H1 (cell line): ENCODE measurements at regions not wholly inside any gene's neighbourhood (a gene's known extent, or its start where the extent isn't known, plus 50 kb on each side); places are given as distances from the start of the nearest gene placed in this dataset.

ENCODE experiments used
- CTCF ChIA-PET: fragments of 300-600 bp; sonication (Branson Sonifier 250); formaldehyde crosslinking; loops from one replicate; lab custom pipeline; 2021; ENCODE audit not compliant: partially characterized antibody; lab: Charles Lee
- POLR2A ChIA-PET: fragments of 300-600 bp; sonication (Branson Sonifier 250); formaldehyde crosslinking; loops from one replicate; lab custom pipeline; 2021; ENCODE audit warnings: inconsistent platforms; ENCODE audit not compliant: partially characterized antibody; lab: Charles Lee
- DNase-seq, 2 experiments: peaks; one replicate each; pipeline versions ENCODE4 v3.0.0 to v3.0.0-alpha.2; 2010 to 2022; ENCODE audit warnings: low spot score in 2 of 2, low read depth in 1 of 2, mixed read lengths in 1 of 2
- FAIRE-seq: peaks from 2 replicates; lab custom pipeline; 2011; peaks lifted over from hg19 to GRCh38; lab: Jason Lieb, UNC
- H2AFZ ChIP-seq: 2 replicates; pipeline ENCODE4 v1.8.1; 2012; ENCODE audit warnings: low read length, inconsistent platforms
- H2AK5ac ChIP-seq: 2 replicates; pipeline ENCODE4 v1.6.1; 2013; ENCODE audit warnings: low read depth, low read length
- H2BK120ac ChIP-seq: replicated peaks from 2 replicates; pipeline ENCODE3; 2013; ENCODE audit warnings: low read depth, low read length, inconsistent platforms
- H2BK12ac ChIP-seq: 2 replicates; pipeline ENCODE4 v1.6.1; 2013; ENCODE audit warnings: low read depth, low read length
- H2BK15ac ChIP-seq: 2 replicates; pipeline ENCODE4 v1.6.1; 2013; ENCODE audit warnings: low read length
- H2BK20ac ChIP-seq: 2 replicates; pipeline ENCODE4 v1.6.1; 2013; ENCODE audit warnings: low read length
- H2BK5ac ChIP-seq: 2 replicates; pipeline ENCODE4 v1.6.1; 2013; ENCODE audit warnings: low read depth, low read length
- H3K14ac ChIP-seq: 2 replicates; pipeline ENCODE4 v1.6.1; 2013; ENCODE audit warnings: inconsistent platforms; ENCODE audit not compliant: insufficient read length
- H3K18ac ChIP-seq: 2 replicates; pipeline ENCODE4 v1.6.1; 2013; ENCODE audit warnings: low read length; ENCODE audit errors: extremely low read depth
- H3K23ac ChIP-seq: 2 replicates; pipeline ENCODE4 v1.6.1; 2013; ENCODE audit warnings: inconsistent platforms; ENCODE audit not compliant: insufficient read length
- H3K23me2 ChIP-seq: 2 replicates; pipeline ENCODE4 v1.6.1; 2013; ENCODE audit warnings: low read depth, low read length
- H3K27ac ChIP-seq: 2 replicates; pipeline ENCODE4 v1.6.1; 2011; ENCODE audit warnings: low read depth, low read length, inconsistent platforms
- H3K27me3 ChIP-seq, 4 experiments: replicated peaks in 1 of 4; 1 replicate in 1 of 4; 2 replicates in 3 of 4; pipeline versions ENCODE4 v1.6.1 to v1.8.1; 2011 to 2013; ENCODE audit warnings: low read length in 3 of 4, mild to moderate bottlenecking in 3 of 4, inconsistent platforms in 2 of 4, mixed read lengths in 2 of 4, moderate library complexity in 1 of 4; ENCODE audit not compliant: control insufficient read depth in 3 of 4, insufficient read depth in 3 of 4; ENCODE audit errors: extremely low read depth in 1 of 4
- H3K36me3 ChIP-seq, 4 experiments: 2 replicates each; pipeline versions ENCODE4 v1.6.1 to v1.8.1; 2011 to 2013; ENCODE audit warnings: mild to moderate bottlenecking in 4 of 4, low read length in 3 of 4, moderate library complexity in 2 of 4, control low read depth in 1 of 4, inconsistent platforms in 1 of 4; ENCODE audit not compliant: insufficient read depth in 4 of 4, control insufficient read depth in 2 of 4
- H3K4ac ChIP-seq: replicated peaks from 2 replicates; pipeline ENCODE3; 2013; ENCODE audit warnings: low read length, low read depth, mixed read lengths, inconsistent platforms; ENCODE audit not compliant: insufficient read length
- H3K4me1 ChIP-seq, 4 experiments: replicated peaks in 1 of 4; 1 replicate in 1 of 4; 2 replicates in 3 of 4; pipeline versions ENCODE4 v1.6.1 to v1.8.1; 2011 to 2013; ENCODE audit warnings: low read length in 3 of 4, inconsistent platforms in 2 of 4, mixed read lengths in 1 of 4; ENCODE audit not compliant: insufficient read depth in 4 of 4, control insufficient read depth in 3 of 4
- H3K4me2 ChIP-seq, 2 experiments: 2 replicates each; pipeline versions ENCODE4 v1.6.1 to v1.8.1; 2011 to 2013; ENCODE audit warnings: low read depth in 2 of 2, low read length in 2 of 2, control low read depth in 1 of 2, inconsistent platforms in 1 of 2, mild to moderate bottlenecking in 1 of 2; ENCODE audit not compliant: insufficient read depth in 1 of 2
- H3K4me3 ChIP-seq, 4 experiments: fragments of 200-600, 300-600 bp in 1 of 4; sonication (generic), shearing (Covaris generic), sonication (Bioruptor Twin) in 1 of 4; 2 replicates each; pipeline versions ENCODE4 v1.5.1 to v1.8.1; 2011 to 2016; ENCODE audit warnings: low read length in 4 of 4, low read depth in 3 of 4, control low read depth in 2 of 4, inconsistent platforms in 2 of 4, mild to moderate bottlenecking in 2 of 4, mixed read lengths in 1 of 4, moderate library complexity in 1 of 4; ENCODE audit not compliant: insufficient read depth in 2 of 4; ENCODE audit errors: extremely low read depth in 1 of 4
- H3K56ac ChIP-seq: replicated peaks from 2 replicates; pipeline ENCODE3; 2013; ENCODE audit warnings: low read depth, mild to moderate bottlenecking, mixed read lengths, low read length, inconsistent platforms; ENCODE audit not compliant: insufficient read length
- H3K79me1 ChIP-seq: 2 replicates; pipeline ENCODE4 v1.6.1; 2013; ENCODE audit warnings: low read depth, low read length, control low read depth
- H3K79me2 ChIP-seq, 2 experiments: 2 replicates each; pipeline versions ENCODE4 v1.6.1 to v1.8.1; 2012 to 2013; ENCODE audit warnings: low read length in 2 of 2, mild to moderate bottlenecking in 2 of 2, inconsistent platforms in 1 of 2; ENCODE audit not compliant: insufficient read depth in 2 of 2, control insufficient read depth in 1 of 2
- H3K9ac ChIP-seq, 4 experiments: replicated peaks in 1 of 4; 1 replicate in 1 of 4; 2 replicates in 3 of 4; pipeline versions ENCODE4 v1.6.1 to v1.8.1; 2011 to 2013; ENCODE audit warnings: low read depth in 3 of 4, low read length in 3 of 4, control low read depth in 2 of 4, mild to moderate bottlenecking in 2 of 4, moderate library complexity in 2 of 4, inconsistent platforms in 1 of 4; ENCODE audit errors: extremely low read depth in 1 of 4
- H3K9me3 ChIP-seq, 2 experiments: 2 replicates each; pipeline versions ENCODE4 v1.6.1 to v1.8.1; 2012 to 2013; ENCODE audit warnings: mild to moderate bottlenecking in 2 of 2, moderate library complexity in 2 of 2, control low read depth in 1 of 2, inconsistent platforms in 1 of 2, low read depth in 1 of 2, low read length in 1 of 2, mixed read lengths in 1 of 2; ENCODE audit not compliant: insufficient read depth in 2 of 2
- H4K20me1 ChIP-seq, 2 experiments: replicated peaks in 1 of 2; 2 replicates each; pipeline versions ENCODE3 to v1.8.1; 2011 to 2013; ENCODE audit warnings: inconsistent platforms in 2 of 2, low read length in 2 of 2, mild to moderate bottlenecking in 1 of 2; ENCODE audit not compliant: insufficient read depth in 2 of 2, control insufficient read depth in 1 of 2
- H4K5ac ChIP-seq: 2 replicates; pipeline ENCODE4 v1.6.1; 2013; ENCODE audit warnings: low read length, low read depth, mixed read lengths, inconsistent platforms; ENCODE audit not compliant: insufficient read length
- H4K8ac ChIP-seq: 2 replicates; pipeline ENCODE4 v1.8.0; 2013; ENCODE audit warnings: mild to moderate bottlenecking, moderate library complexity, low read length, inconsistent platforms; ENCODE audit not compliant: insufficient read depth; ENCODE audit errors: extremely low read depth
- H4K91ac ChIP-seq: replicated peaks from 2 replicates; pipeline ENCODE3; 2013; ENCODE audit warnings: low read length, mixed read lengths, inconsistent platforms; ENCODE audit not compliant: insufficient read length
- TAF7 ChIP-seq: optimal IDR thresholded peaks from 2 replicates; pipeline ENCODE3; 2011; ENCODE audit warnings: low read depth, mild to moderate bottlenecking, inconsistent platforms, low read length, moderate library complexity, borderline replicate concordance
- WGBS, 2 experiments: shearing (Covaris generic) in 1 of 2; methylation state at CpG; one replicate each; pipeline versions ENCODE4 v1.1.6 to v1.1.7; 2013 to 2015; ENCODE audit warnings: low lambda C conversion rate in 2 of 2, mixed read lengths in 2 of 2, inconsistent platforms in 1 of 2, low coverage in 1 of 2, missing lambda C conversion rate in 1 of 2; ENCODE audit not compliant: insufficient replicate concordance in 2 of 2, insufficient coverage in 1 of 2, insufficient read length in 1 of 2; ENCODE audit errors: extremely low coverage in 1 of 2, missing lambda C conversion rate in 1 of 2; 5-methylcytosine and 5-hydroxymethylcytosine counted together
- TF ChIP-seq, protein P1 (sequence below): IDR thresholded peaks from 2 replicates; pipeline ENCODE4 v1.6.1; 2012; ENCODE audit warnings: inconsistent platforms

DNA sequence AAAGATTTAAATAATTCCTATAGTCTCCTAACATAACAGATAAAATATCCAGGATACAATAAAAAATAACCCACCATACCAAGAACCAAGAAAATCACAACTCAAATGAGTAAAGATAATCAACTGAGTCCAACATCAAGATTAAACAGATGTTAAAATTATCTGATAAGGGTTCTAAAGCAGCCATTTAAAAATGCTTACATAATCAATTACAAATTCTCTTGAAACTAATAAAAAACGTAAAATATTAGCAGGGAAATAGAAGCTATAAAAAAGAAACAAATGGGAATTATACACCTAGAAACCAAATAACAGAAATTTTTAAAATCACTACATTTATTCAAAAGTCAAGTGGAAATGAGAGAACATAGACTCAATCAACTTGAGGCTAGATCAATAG is 297.7 kb upstream of the RAB6C start:
- Histone ChIP-seq H3K9ac (no peak overlapping the region), H2BK12ac (no peak overlapping the region), H3K56ac (no peak overlapping the region), H3K14ac (no peak overlapping the region), H2BK5ac (no peak overlapping the region), H3K23me2 (no peaks in the 10 kb centered on the region), H2BK120ac (no peak overlapping the region), H3K9me3 (no peaks in the 10 kb centered on the region), H3K18ac (no peak overlapping the region), H3K4ac (no peak overlapping the region), H3K4me1 (no peaks in the 10 kb centered on the region), H4K8ac (no peak overlapping the region), H3K4me2 (no peak overlapping the region), H2BK20ac (no peak overlapping the region), H3K79me1 (no peaks in the 10 kb centered on the region), H2AFZ (no peak overlapping the region), H4K91ac (no peak overlapping the region), H4K5ac (no peak overlapping the region), H4K20me1 (no peaks in the 10 kb centered on the region), H3K27ac (no peak overlapping the region), H3K36me3 (no peaks in the 10 kb centered on the region), H3K79me2 (no peaks in the 10 kb centered on the region), H2AK5ac (no peak overlapping the region), H3K4me3 (no peak overlapping the region), H2BK15ac (no peak overlapping the region), H3K23ac (no peak overlapping the region), H3K27me3 (no peaks in the 10 kb centered on the region)
- POLR2A ChIA-PET = interaction anchor here (0.6 to 0.7 kb wide), 2 partner anchors 30 to 41 kb away, joined by 4 to 7 read pairs; no protein-coding TSS in a partner anchor
- 90% methylated on average over 1 of the region's 1 CpG; no CpG with 5 or more reads in 1 of the 2 experiments for WGBS, 2 experiments
- DNase-seq (no peak), FAIRE-seq (no peak)
- CTCF ChIA-PET = no interaction called here
- TF ChIP-seq, protein P1, sequence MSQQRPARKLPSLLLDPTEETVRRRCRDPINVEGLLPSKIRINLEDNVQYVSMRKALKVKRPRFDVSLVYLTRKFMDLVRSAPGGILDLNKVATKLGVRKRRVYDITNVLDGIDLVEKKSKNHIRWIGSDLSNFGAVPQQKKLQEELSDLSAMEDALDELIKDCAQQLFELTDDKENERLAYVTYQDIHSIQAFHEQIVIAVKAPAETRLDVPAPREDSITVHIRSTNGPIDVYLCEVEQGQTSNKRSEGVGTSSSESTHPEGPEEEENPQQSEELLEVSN = no peak
- TF ChIP-seq TAF7 = no peak
